GM23338 (cell line): ENCODE measurements at regions not wholly inside any gene's neighbourhood (a gene's known extent, or its start where the extent isn't known, plus 50 kb on each side); places are given as distances from the start of the nearest gene placed in this dataset. TPM values are rescaled to one million over a fixed set of nuclear protein-coding genes. Genes with fewer than 3 reads are reported as not detected.

Experiments
- ATAC-seq: fragments of 200-7000 bp; cut with Tn5 transposase; 3 replicates; pipeline ENCODE4 v1.9.1; 2020
- DNase-seq: peaks from one replicate; pipeline ENCODE4 v3.0.0-alpha.2; 2015; ENCODE audit warnings: low spot score
- H2AFZ ChIP-seq: fragments of 200-600 bp; sonication (generic); 2 replicates; pipeline ENCODE4 v1.8.0; 2016; ENCODE audit warnings: antibody characterized with exemption, mild to moderate bottlenecking, moderate library complexity
- H3F3A ChIP-seq: fragments of 200-600 bp; sonication (generic); replicated peaks from 2 replicates; pipeline ENCODE4 v1.8.0; 2017; ENCODE audit warnings: antibody characterized with exemption, mixed run types, low read depth
- H3K27ac ChIP-seq: fragments of 200-600 bp; sonication (generic); 2 replicates; pipeline ENCODE4 v1.6.1; 2016; ENCODE audit warnings: low read depth
- H3K27me3 ChIP-seq: fragments of 200-600 bp; sonication (generic); 2 replicates; pipeline ENCODE4 v1.8.0; 2016; ENCODE audit warnings: mild to moderate bottlenecking, mixed run types, moderate library complexity; ENCODE audit not compliant: insufficient read depth
- H3K36me3 ChIP-seq: fragments of 200-600 bp; sonication (generic); 2 replicates; pipeline ENCODE4 v1.8.0; 2016; ENCODE audit warnings: mild to moderate bottlenecking; ENCODE audit not compliant: insufficient read depth
- H3K4me1 ChIP-seq: fragments of 200-600 bp; sonication (generic); 2 replicates; pipeline ENCODE4 v1.8.0; 2016; ENCODE audit warnings: mild to moderate bottlenecking, moderate library complexity; ENCODE audit not compliant: insufficient read depth
- H3K4me2 ChIP-seq: fragments of 200-600 bp; sonication (generic); 2 replicates; pipeline ENCODE4 v1.7.1; 2017; ENCODE audit warnings: mixed run types
- H3K4me3 ChIP-seq: fragments of 200-600 bp; sonication (generic); 2 replicates; pipeline ENCODE4 v1.6.1; 2016; ENCODE audit warnings: mixed run types
- H3K79me2 ChIP-seq: fragments of 200-600 bp; sonication (generic); replicated peaks from 2 replicates; pipeline ENCODE4 v1.8.0; 2017; ENCODE audit warnings: mild to moderate bottlenecking; ENCODE audit not compliant: insufficient read depth
- H3K9me2 ChIP-seq: fragments of 200-600 bp; sonication (generic); 2 replicates; pipeline ENCODE4 v1.8.0; 2017; ENCODE audit not compliant: insufficient read depth
- H4K20me1 ChIP-seq: fragments of 200-600 bp; sonication (generic); replicated peaks from 2 replicates; pipeline ENCODE4 v1.8.0; 2017; ENCODE audit warnings: mild to moderate bottlenecking; ENCODE audit not compliant: insufficient read depth
- H3K27ac Mint-ChIP-seq: 2 replicates; pipeline ENCODE4 v1.8.0; 2020; ENCODE audit warnings: inconsistent platforms, mild to moderate bottlenecking, moderate library complexity, mixed read lengths
- H3K27me3 Mint-ChIP-seq: 3 replicates; pipeline ENCODE4 v1.8.0; 2022; ENCODE audit warnings: low read depth, mild to moderate bottlenecking, moderate library complexity, mixed read lengths, inconsistent platforms; ENCODE audit not compliant: insufficient read depth, poor library complexity
- H3K36me3 Mint-ChIP-seq: 3 replicates; pipeline ENCODE4 v1.8.0; 2021; ENCODE audit warnings: low read depth, mild to moderate bottlenecking, inconsistent platforms, moderate library complexity, mixed read lengths
- H3K4me1 Mint-ChIP-seq: 3 replicates; pipeline ENCODE4 v1.8.0; 2020; ENCODE audit warnings: mild to moderate bottlenecking, inconsistent platforms, mixed read lengths
- H3K4me3 Mint-ChIP-seq: 3 replicates; pipeline ENCODE4 v1.8.0; 2021; ENCODE audit warnings: moderate library complexity, mild to moderate bottlenecking, inconsistent platforms, mixed read lengths
- H3K9me3 Mint-ChIP-seq: 3 replicates; pipeline ENCODE4 v1.8.0; 2020; ENCODE audit warnings: moderate library complexity, mild to moderate bottlenecking, inconsistent platforms, mixed read lengths
- CREB1 ChIP-seq: fragments of 250-450 bp; sonication (Bioruptor Pico); IDR thresholded peaks from 2 replicates; pipeline ENCODE4 v1.5.0; 2020; ENCODE audit warnings: low read depth, mild to moderate bottlenecking, moderate library complexity
- JUNB ChIP-seq: IDR thresholded peaks from one replicate; pipeline ENCODE4 v1.6.1; 2016; ENCODE audit warnings: antibody characterized with exemption; ENCODE audit not compliant: unreplicated experiment
- STAT1 ChIP-seq: IDR thresholded peaks from one replicate; pipeline ENCODE4 v1.6.1; 2016; ENCODE audit warnings: antibody characterized with exemption; ENCODE audit not compliant: unreplicated experiment
- small RNA-seq: library from RNA; depleted of rRNA; stranded (forward); fragments of <200 nt; gene quantifications from one replicate; pipeline ENCODE3, GENCODE V24; 2014; ENCODE audit warnings: low replicate concordance
- TF ChIP-seq, protein P1 (sequence below): fragments of 250-450 bp; sonication (Bioruptor Pico); IDR thresholded peaks from 2 replicates; pipeline ENCODE4 v1.5.0; 2020; ENCODE audit warnings: mild to moderate bottlenecking, moderate library complexity
- TF ChIP-seq, protein P2 (sequence below), 2 experiments: fragments of 200-600 bp in 1 of 2; sonication (generic) in 1 of 2; conservative IDR thresholded peaks; 2 replicates each; pipeline versions ENCODE4 v1.5.1 to v1.6.1; 2016 to 2017; ENCODE audit warnings: antibody characterized with exemption in 2 of 2, low read depth in 2 of 2, mild to moderate bottlenecking in 2 of 2, moderate library complexity in 1 of 2
- TF ChIP-seq, protein P3 (sequence below): IDR thresholded peaks from 2 replicates; pipeline ENCODE4 v1.6.1; 2016; ENCODE audit warnings: antibody characterized with exemption

DNA sequence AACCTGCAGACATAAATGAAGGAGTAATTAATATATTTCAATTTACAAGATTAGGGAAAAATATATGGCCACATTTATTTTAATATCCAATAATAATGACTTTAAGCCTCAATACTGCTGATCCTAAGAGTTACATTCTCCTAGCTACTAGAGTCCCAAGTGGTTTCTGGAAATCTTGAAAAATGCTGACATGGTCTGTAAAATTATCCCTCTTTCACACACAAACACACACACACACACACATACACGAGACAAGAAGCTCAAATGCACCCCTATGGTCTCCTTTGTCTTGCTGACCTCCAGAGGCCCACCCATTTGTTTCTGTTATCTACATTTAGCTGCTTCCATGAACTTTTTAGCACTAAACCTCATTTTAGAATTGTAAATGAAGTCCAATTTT lies 53.0 kb upstream of the USP15 start:
- no peak overlapping the region for H3K4me3 Mint-ChIP-seq
- no peaks in the 10 kb centered on the region for H3F3A ChIP-seq
- no peaks in the 10 kb centered on the region for H3K27me3 Mint-ChIP-seq
- no peak overlapping the region for H2AFZ ChIP-seq
- H3K4me3 ChIP-seq, result no peak overlapping the region
- peaks cover 16% of the 10 kb centered on the region; the same call in 2 of the 3 replicates for H3K9me3 Mint-ChIP-seq
- no peaks in the 10 kb centered on the region for H4K20me1 ChIP-seq
- H3K36me3 Mint-ChIP-seq, result peaks cover 3% of the 10 kb centered on the region; the same call in 2 of the 3 replicates
- DNase-seq (no peak), ATAC-seq (no peak)
- H3K9me2 ChIP-seq, result peaks cover 4% of the 10 kb centered on the region
- no peak overlapping the region for H3K27ac ChIP-seq
- H3K79me2 ChIP-seq, result no peaks in the 10 kb centered on the region
- TF ChIP-seq CREB1 (CRISPR knock-in tag), result no peak
- no peak for TF ChIP-seq STAT1
- TF ChIP-seq, protein P1, sequence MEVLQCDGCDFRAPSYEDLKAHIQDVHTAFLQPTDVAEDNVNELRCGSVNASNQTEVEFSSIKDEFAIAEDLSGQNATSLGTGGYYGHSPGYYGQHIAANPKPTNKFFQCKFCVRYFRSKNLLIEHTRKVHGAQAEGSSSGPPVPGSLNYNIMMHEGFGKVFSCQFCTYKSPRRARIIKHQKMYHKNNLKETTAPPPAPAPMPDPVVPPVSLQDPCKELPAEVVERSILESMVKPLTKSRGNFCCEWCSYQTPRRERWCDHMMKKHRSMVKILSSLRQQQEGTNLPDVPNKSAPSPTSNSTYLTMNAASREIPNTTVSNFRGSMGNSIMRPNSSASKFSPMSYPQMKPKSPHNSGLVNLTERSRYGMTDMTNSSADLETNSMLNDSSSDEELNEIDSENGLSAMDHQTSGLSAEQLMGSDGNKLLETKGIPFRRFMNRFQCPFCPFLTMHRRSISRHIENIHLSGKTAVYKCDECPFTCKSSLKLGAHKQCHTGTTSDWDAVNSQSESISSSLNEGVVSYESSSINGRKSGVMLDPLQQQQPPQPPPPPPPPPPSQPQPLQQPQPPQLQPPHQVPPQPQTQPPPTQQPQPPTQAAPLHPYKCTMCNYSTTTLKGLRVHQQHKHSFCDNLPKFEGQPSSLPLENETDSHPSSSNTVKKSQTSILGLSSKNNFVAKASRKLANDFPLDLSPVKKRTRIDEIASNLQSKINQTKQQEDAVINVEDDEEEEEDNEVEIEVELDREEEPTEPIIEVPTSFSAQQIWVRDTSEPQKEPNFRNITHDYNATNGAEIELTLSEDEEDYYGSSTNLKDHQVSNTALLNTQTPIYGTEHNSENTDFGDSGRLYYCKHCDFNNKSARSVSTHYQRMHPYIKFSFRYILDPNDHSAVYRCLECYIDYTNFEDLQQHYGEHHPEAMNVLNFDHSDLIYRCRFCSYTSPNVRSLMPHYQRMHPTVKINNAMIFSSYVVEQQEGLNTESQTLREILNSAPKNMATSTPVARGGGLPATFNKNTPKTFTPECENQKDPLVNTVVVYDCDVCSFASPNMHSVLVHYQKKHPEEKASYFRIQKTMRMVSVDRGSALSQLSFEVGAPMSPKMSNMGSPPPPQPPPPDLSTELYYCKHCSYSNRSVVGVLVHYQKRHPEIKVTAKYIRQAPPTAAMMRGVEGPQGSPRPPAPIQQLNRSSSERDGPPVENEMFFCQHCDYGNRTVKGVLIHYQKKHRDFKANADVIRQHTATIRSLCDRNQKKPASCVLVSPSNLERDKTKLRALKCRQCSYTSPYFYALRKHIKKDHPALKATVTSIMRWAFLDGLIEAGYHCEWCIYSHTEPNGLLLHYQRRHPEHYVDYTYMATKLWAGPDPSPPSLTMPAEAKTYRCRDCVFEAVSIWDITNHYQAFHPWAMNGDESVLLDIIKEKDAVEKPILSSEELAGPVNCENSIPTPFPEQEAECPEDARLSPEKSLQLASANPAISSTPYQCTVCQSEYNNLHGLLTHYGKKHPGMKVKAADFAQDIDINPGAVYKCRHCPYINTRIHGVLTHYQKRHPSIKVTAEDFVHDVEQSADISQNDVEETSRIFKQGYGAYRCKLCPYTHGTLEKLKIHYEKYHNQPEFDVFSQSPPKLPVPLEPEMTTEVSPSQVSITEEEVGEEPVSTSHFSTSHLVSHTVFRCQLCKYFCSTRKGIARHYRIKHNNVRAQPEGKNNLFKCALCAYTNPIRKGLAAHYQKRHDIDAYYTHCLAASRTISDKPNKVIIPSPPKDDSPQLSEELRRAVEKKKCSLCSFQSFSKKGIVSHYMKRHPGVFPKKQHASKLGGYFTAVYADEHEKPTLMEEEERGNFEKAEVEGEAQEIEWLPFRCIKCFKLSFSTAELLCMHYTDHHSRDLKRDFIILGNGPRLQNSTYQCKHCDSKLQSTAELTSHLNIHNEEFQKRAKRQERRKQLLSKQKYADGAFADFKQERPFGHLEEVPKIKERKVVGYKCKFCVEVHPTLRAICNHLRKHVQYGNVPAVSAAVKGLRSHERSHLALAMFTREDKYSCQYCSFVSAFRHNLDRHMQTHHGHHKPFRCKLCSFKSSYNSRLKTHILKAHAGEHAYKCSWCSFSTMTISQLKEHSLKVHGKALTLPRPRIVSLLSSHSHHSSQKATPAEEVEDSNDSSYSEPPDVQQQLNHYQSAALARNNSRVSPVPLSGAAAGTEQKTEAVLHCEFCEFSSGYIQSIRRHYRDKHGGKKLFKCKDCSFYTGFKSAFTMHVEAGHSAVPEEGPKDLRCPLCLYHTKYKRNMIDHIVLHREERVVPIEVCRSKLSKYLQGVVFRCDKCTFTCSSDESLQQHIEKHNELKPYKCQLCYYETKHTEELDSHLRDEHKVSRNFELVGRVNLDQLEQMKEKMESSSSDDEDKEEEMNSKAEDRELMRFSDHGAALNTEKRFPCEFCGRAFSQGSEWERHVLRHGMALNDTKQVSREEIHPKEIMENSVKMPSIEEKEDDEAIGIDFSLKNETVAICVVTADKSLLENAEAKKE, result no peak
- TF ChIP-seq, protein P2, sequence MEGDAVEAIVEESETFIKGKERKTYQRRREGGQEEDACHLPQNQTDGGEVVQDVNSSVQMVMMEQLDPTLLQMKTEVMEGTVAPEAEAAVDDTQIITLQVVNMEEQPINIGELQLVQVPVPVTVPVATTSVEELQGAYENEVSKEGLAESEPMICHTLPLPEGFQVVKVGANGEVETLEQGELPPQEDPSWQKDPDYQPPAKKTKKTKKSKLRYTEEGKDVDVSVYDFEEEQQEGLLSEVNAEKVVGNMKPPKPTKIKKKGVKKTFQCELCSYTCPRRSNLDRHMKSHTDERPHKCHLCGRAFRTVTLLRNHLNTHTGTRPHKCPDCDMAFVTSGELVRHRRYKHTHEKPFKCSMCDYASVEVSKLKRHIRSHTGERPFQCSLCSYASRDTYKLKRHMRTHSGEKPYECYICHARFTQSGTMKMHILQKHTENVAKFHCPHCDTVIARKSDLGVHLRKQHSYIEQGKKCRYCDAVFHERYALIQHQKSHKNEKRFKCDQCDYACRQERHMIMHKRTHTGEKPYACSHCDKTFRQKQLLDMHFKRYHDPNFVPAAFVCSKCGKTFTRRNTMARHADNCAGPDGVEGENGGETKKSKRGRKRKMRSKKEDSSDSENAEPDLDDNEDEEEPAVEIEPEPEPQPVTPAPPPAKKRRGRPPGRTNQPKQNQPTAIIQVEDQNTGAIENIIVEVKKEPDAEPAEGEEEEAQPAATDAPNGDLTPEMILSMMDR (conservative IDR thresholded peaks at IDR 0.05; ENCODE audit: low read depth in 2 of 2), result no peak
- TF ChIP-seq JUNB, result no peak
- TF ChIP-seq, protein P3, sequence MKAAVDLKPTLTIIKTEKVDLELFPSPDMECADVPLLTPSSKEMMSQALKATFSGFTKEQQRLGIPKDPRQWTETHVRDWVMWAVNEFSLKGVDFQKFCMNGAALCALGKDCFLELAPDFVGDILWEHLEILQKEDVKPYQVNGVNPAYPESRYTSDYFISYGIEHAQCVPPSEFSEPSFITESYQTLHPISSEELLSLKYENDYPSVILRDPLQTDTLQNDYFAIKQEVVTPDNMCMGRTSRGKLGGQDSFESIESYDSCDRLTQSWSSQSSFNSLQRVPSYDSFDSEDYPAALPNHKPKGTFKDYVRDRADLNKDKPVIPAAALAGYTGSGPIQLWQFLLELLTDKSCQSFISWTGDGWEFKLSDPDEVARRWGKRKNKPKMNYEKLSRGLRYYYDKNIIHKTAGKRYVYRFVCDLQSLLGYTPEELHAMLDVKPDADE, result no peak
- H3K4me1 ChIP-seq, result no peaks in the 10 kb centered on the region
- no peak overlapping the region for H3K27ac Mint-ChIP-seq
- H3K4me1 Mint-ChIP-seq, result no peaks in the 10 kb centered on the region
- H3K27me3 ChIP-seq, result no peaks in the 10 kb centered on the region
- no peak overlapping the region for H3K4me2 ChIP-seq
- H3K36me3 ChIP-seq, result no peaks in the 10 kb centered on the region

Small RNA genes lying in the stretch of these regions (small RNA-seq; reads per million reads assigned to genes)
- not detected for gene RF00019
- not detected for gene RF00413
